MM.1S (cell line): ENCODE measurements at regions not wholly inside any gene's neighbourhood (a gene's known extent, or its start where the extent isn't known, plus 50 kb on each side); places are given as distances from the start of the nearest gene placed in this dataset.

Source experiments
- DNase-seq: peaks from one replicate; pipeline ENCODE4 v3.0.0-alpha.2; 2015
- H2AFZ ChIP-seq: fragments of 300-600 bp; sonication (generic); 2 replicates; pipeline ENCODE4 v1.6.0; 2016; ENCODE audit warnings: antibody characterized with exemption, low read length
- H3F3A ChIP-seq: fragments of 300-600 bp; sonication (generic); 2 replicates; pipeline ENCODE4 v1.6.1; 2016; ENCODE audit warnings: mild to moderate bottlenecking, antibody characterized with exemption, low read length, moderate library complexity, mixed read lengths; ENCODE audit not compliant: insufficient read depth
- H3K27ac ChIP-seq: fragments of 300-600 bp; sonication (generic); 2 replicates; pipeline ENCODE4 v1.5.1; 2016; ENCODE audit warnings: mild to moderate bottlenecking, low read length
- H3K27me3 ChIP-seq: fragments of 300-600 bp; sonication (generic); replicated peaks from 2 replicates; pipeline ENCODE4 v1.6.0; 2016; ENCODE audit warnings: low read length; ENCODE audit not compliant: insufficient read depth
- H3K36me3 ChIP-seq: fragments of 300-600 bp; sonication (generic); replicated peaks from 2 replicates; pipeline ENCODE4 v1.6.1; 2016; ENCODE audit warnings: mild to moderate bottlenecking, low read length, mixed read lengths; ENCODE audit not compliant: insufficient read depth
- H3K4me1 ChIP-seq: fragments of 300-600 bp; sonication (generic); 2 replicates; pipeline ENCODE4 v1.6.1; 2016; ENCODE audit warnings: low read length, mixed read lengths
- H3K4me2 ChIP-seq: fragments of 300-600 bp; sonication (generic); 2 replicates; pipeline ENCODE4 v1.6.0; 2016; ENCODE audit warnings: low read depth, low read length
- H3K4me3 ChIP-seq: fragments of 300-600 bp; sonication (generic); 2 replicates; pipeline ENCODE4 v1.5.1; 2016; ENCODE audit warnings: low read length, mixed read lengths
- H3K79me2 ChIP-seq: fragments of 300-600 bp; sonication (generic); 2 replicates; pipeline ENCODE4 v1.6.1; 2016; ENCODE audit warnings: mixed run types, low read length, mixed read lengths
- H3K9ac ChIP-seq: fragments of 300-600 bp; sonication (generic); 2 replicates; pipeline ENCODE4 v1.6.1; 2016; ENCODE audit warnings: low read length, mixed read lengths
- H3K9me2 ChIP-seq: fragments of 300-600 bp; sonication (generic); replicated peaks from 2 replicates; pipeline ENCODE4 v1.6.1; 2016; ENCODE audit warnings: mild to moderate bottlenecking, low read length, mixed read lengths; ENCODE audit not compliant: insufficient read depth
- H3K9me3 ChIP-seq: fragments of 300-600 bp; sonication (generic); replicated peaks from 2 replicates; pipeline ENCODE4 v1.6.1; 2016; ENCODE audit warnings: mild to moderate bottlenecking, low read length, mixed read lengths; ENCODE audit not compliant: insufficient read depth
- H4K20me1 ChIP-seq: fragments of 300-600 bp; sonication (generic); 2 replicates; pipeline ENCODE4 v1.6.1; 2016; ENCODE audit warnings: mild to moderate bottlenecking, low read length, moderate library complexity, mixed read lengths; ENCODE audit not compliant: insufficient read depth
- EZH2 ChIP-seq: fragments of 300-600 bp; sonication (generic); optimal IDR thresholded peaks from 2 replicates; pipeline ENCODE3; 2017; ENCODE audit warnings: low read depth, mild to moderate bottlenecking, antibody characterized with exemption, low read length, mixed read lengths
- EZH2phosphoT487 ChIP-seq: fragments of 300-600 bp; sonication (generic); IDR thresholded peaks from 2 replicates; pipeline ENCODE4 v1.6.1; 2018; ENCODE audit warnings: antibody characterized with exemption, low read length
- TF ChIP-seq, protein P1 (sequence below): fragments of 300-600 bp; sonication (generic); IDR thresholded peaks from 2 replicates; pipeline ENCODE4 v1.5.1; 2016; ENCODE audit warnings: antibody characterized with exemption, low read length, mixed read lengths

DNA sequence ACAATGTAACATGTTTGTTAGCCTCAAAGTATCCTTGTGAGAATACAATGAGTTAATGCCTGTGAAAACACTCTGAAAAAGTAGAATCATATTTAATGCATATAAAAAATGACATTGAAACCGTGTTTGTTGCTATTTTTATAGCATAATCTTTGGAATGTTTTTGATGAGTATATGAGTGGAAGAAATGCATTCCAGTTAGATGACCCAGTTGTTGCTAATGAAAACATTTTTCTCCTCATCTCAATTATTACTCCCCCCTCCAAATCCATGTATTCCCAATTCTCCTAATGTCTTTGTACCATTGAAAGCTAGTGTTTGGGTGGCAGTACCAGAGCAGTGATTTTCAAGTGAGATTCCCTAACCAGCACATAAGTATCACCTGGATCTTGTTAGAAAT, 67.1 kb upstream of the DSEL start:
- Histone ChIP-seq H3K9me3 (no peaks in the 10 kb centered on the region), H3K9me2 (no peaks in the 10 kb centered on the region), H3K36me3 (no peaks in the 10 kb centered on the region), H4K20me1 (no peaks in the 10 kb centered on the region), H3F3A (no peaks in the 10 kb centered on the region), H3K4me3 (no peak overlapping the region), H3K4me2 (no peak overlapping the region), H3K79me2 (no peaks in the 10 kb centered on the region), H3K4me1 (no peaks in the 10 kb centered on the region), H2AFZ (no peak overlapping the region), H3K27me3 (no peaks in the 10 kb centered on the region), H3K27ac (no peak overlapping the region), H3K9ac (no peak overlapping the region)
- DNase-seq, result no peak
- TF ChIP-seq EZH2phosphoT487 (no peak), EZH2 (no peak)
- TF ChIP-seq, protein P1, sequence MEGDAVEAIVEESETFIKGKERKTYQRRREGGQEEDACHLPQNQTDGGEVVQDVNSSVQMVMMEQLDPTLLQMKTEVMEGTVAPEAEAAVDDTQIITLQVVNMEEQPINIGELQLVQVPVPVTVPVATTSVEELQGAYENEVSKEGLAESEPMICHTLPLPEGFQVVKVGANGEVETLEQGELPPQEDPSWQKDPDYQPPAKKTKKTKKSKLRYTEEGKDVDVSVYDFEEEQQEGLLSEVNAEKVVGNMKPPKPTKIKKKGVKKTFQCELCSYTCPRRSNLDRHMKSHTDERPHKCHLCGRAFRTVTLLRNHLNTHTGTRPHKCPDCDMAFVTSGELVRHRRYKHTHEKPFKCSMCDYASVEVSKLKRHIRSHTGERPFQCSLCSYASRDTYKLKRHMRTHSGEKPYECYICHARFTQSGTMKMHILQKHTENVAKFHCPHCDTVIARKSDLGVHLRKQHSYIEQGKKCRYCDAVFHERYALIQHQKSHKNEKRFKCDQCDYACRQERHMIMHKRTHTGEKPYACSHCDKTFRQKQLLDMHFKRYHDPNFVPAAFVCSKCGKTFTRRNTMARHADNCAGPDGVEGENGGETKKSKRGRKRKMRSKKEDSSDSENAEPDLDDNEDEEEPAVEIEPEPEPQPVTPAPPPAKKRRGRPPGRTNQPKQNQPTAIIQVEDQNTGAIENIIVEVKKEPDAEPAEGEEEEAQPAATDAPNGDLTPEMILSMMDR, result no peak

DNA sequence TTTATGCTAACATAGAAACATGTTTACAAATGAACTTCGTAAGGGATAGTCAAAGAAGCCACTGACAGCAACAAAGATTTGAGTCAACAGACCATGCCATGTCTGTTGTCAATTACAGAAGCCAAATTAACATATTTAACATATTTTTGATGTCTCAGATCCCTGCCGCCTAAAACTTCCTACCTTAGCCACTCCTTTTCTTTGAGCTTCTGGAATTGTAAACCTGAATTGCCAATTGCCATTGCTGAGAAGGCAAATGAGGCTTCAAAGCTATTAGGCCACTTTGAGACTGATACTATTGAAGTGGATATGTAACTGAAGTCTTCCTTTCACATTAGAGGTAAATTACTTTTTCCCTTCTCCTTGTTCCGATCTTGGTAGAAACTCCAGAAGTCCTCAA, 66.0 kb upstream of the DSEL start:
- no peaks in the 10 kb centered on the region for H3K4me1 ChIP-seq
- H3K79me2 ChIP-seq, result no peaks in the 10 kb centered on the region
- no peaks in the 10 kb centered on the region for H3K9me2 ChIP-seq
- H3K4me2 ChIP-seq, result no peak overlapping the region
- H3K27me3 ChIP-seq, result no peaks in the 10 kb centered on the region
- no peaks in the 10 kb centered on the region for H3K9me3 ChIP-seq
- no peak overlapping the region for H3K27ac ChIP-seq
- no peak overlapping the region for H3K4me3 ChIP-seq
- no peak overlapping the region for H3K9ac ChIP-seq
- TF ChIP-seq EZH2 (no peak), EZH2phosphoT487 (no peak)
- TF ChIP-seq, protein P1, result no peak
- no peaks in the 10 kb centered on the region for H3F3A ChIP-seq
- no peaks in the 10 kb centered on the region for H3K36me3 ChIP-seq
- no peak overlapping the region for H2AFZ ChIP-seq
- no peak for DNase-seq
- no peaks in the 10 kb centered on the region for H4K20me1 ChIP-seq

DNA sequence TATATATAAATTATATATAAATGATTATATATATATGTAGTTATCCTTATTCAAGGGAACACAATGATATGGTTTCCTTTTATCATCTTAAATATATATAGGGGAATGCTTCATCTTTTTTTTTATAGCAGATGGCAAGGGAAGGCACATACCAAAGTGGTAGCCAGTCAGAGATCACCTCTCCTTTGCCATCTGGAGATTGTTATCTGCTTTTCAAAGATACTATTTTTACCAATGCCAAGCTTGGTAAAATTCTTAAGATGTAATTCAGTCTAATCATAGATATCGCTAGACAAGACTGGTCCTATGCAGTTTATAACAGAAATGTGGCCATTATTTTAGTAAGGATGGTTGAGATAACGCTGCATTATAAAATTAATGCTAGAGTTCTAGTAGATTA, 64.7 kb upstream of the DSEL start:
- Histone ChIP-seq H3K36me3 (no peaks in the 10 kb centered on the region), H3K9me2 (no peaks in the 10 kb centered on the region), H3K9ac (no peak overlapping the region), H2AFZ (no peak overlapping the region), H3K79me2 (no peaks in the 10 kb centered on the region), H3K4me1 (no peaks in the 10 kb centered on the region), H3K9me3 (no peaks in the 10 kb centered on the region), H3K4me2 (no peak overlapping the region), H3K4me3 (no peak overlapping the region), H3K27ac (no peak overlapping the region), H3K27me3 (no peaks in the 10 kb centered on the region), H3F3A (no peaks in the 10 kb centered on the region), H4K20me1 (no peaks in the 10 kb centered on the region)
- TF ChIP-seq, protein P1, result no peak
- TF ChIP-seq EZH2phosphoT487, result no peak
- no peak for TF ChIP-seq EZH2
- DNase-seq, result no peak
